ENCODE measurements at regions not wholly inside any gene's neighbourhood (a gene's known extent, or its start where the extent isn't known, plus 50 kb on each side); places are given as distances from the start of the nearest gene placed in this dataset.

GRCh38 chr13:87894059-87894458, 222.9 kb downstream of the SLITRK5 start:
- Histone ChIP-seq H3K4me3 (ENCODE audit: insufficient read depth, low read depth, low read length, poor library complexity, severe bottlenecking) (no peak overlapping the region), H3K4me1 (ENCODE audit: control insufficient read depth, insufficient read depth, low read length, poor library complexity, severe bottlenecking) (no peaks in the 10 kb centered on the region), H3K9me3 (ENCODE audit: control insufficient read depth, low read length) (no peaks in the 10 kb centered on the region), H3K27me3 (replicated peaks; ENCODE audit: control insufficient read depth, insufficient read depth, low read length, poor library complexity, severe bottlenecking) (no peaks in the 10 kb centered on the region), H3K36me3 (ENCODE audit: control insufficient read depth, insufficient read depth, low read length) (no peaks in the 10 kb centered on the region), H3K27ac (ENCODE audit: insufficient read depth, low read length, poor library complexity, severe bottlenecking) (no peak overlapping the region)
- no peak for DNase-seq

- H3K4me1 ChIP-seq (ENCODE audit: control insufficient read depth, insufficient read depth, low read length, poor library complexity, severe bottlenecking): no peaks in the 10 kb centered on the region
- no peak for DNase-seq
Measured at GRCh38 chr13:87903553-87903952, 232.4 kb downstream of the SLITRK5 start.

GRCh38 chr13:87906411-87906810, 235.2 kb downstream of the SLITRK5 start:
- Histone ChIP-seq H3K27ac (ENCODE audit: insufficient read depth, low read length, poor library complexity, severe bottlenecking) (no peak overlapping the region), H3K4me1 (ENCODE audit: control insufficient read depth, insufficient read depth, low read length, poor library complexity, severe bottlenecking) (no peaks in the 10 kb centered on the region), H3K27me3 (replicated peaks; ENCODE audit: control insufficient read depth, insufficient read depth, low read length, poor library complexity, severe bottlenecking) (no peaks in the 10 kb centered on the region), H3K4me3 (ENCODE audit: insufficient read depth, low read depth, low read length, poor library complexity, severe bottlenecking) (no peak overlapping the region), H3K9me3 (ENCODE audit: control insufficient read depth, low read length) (no peaks in the 10 kb centered on the region), H3K36me3 (ENCODE audit: control insufficient read depth, insufficient read depth, low read length) (no peaks in the 10 kb centered on the region)
- DNase-seq: no peak

More at GRCh38 chr13:87903553-87903952, 232.4 kb downstream of the SLITRK5 start:
- H3K27me3 ChIP-seq (replicated peaks; ENCODE audit: control insufficient read depth, insufficient read depth, low read length, poor library complexity, severe bottlenecking): no peaks in the 10 kb centered on the region
- H3K9me3 ChIP-seq (ENCODE audit: control insufficient read depth, low read length): no peaks in the 10 kb centered on the region
- no peak overlapping the region for H3K27ac ChIP-seq (ENCODE audit: insufficient read depth, low read length, poor library complexity, severe bottlenecking)
- H3K36me3 ChIP-seq (ENCODE audit: control insufficient read depth, insufficient read depth, low read length): no peaks in the 10 kb centered on the region
- no peak overlapping the region for H3K4me3 ChIP-seq (ENCODE audit: insufficient read depth, low read depth, low read length, poor library complexity, severe bottlenecking)

- no peak for DNase-seq
- no peaks in the 10 kb centered on the region for H3K36me3 ChIP-seq (ENCODE audit: control insufficient read depth, insufficient read depth, low read length)
- H3K9me3 ChIP-seq (ENCODE audit: control insufficient read depth, low read length): no peaks in the 10 kb centered on the region
- H3K27me3 ChIP-seq (replicated peaks; ENCODE audit: control insufficient read depth, insufficient read depth, low read length, poor library complexity, severe bottlenecking): no peaks in the 10 kb centered on the region
- H3K4me3 ChIP-seq (ENCODE audit: insufficient read depth, low read depth, low read length, poor library complexity, severe bottlenecking): no peak overlapping the region
- H3K27ac ChIP-seq (ENCODE audit: insufficient read depth, low read length, poor library complexity, severe bottlenecking): no peak overlapping the region
- H3K4me1 ChIP-seq (ENCODE audit: control insufficient read depth, insufficient read depth, low read length, poor library complexity, severe bottlenecking): no peaks in the 10 kb centered on the region
Measured at GRCh38 chr13:87907202-87907601, 236.0 kb downstream of the SLITRK5 start.

- H3K27ac ChIP-seq (ENCODE audit: insufficient read depth, low read length, poor library complexity, severe bottlenecking): no peak overlapping the region
Measured at GRCh38 chr13:87919956-87920355, 248.8 kb downstream of the SLITRK5 start.

GRCh38 chr13:87923753-87924152, 252.6 kb downstream of the SLITRK5 start:
- H3K36me3 ChIP-seq (ENCODE audit: control insufficient read depth, insufficient read depth, low read length): no peaks in the 10 kb centered on the region
- no peaks in the 10 kb centered on the region for H3K4me1 ChIP-seq (ENCODE audit: control insufficient read depth, insufficient read depth, low read length, poor library complexity, severe bottlenecking)
- no peak for DNase-seq
- H3K27ac ChIP-seq (ENCODE audit: insufficient read depth, low read length, poor library complexity, severe bottlenecking): no peak overlapping the region
- H3K27me3 ChIP-seq (replicated peaks; ENCODE audit: control insufficient read depth, insufficient read depth, low read length, poor library complexity, severe bottlenecking): no peaks in the 10 kb centered on the region
- H3K4me3 ChIP-seq (ENCODE audit: insufficient read depth, low read depth, low read length, poor library complexity, severe bottlenecking): no peak overlapping the region
- no peaks in the 10 kb centered on the region for H3K9me3 ChIP-seq (ENCODE audit: control insufficient read depth, low read length)

More at GRCh38 chr13:87919956-87920355, 248.8 kb downstream of the SLITRK5 start:
- Histone ChIP-seq H3K4me3 (ENCODE audit: insufficient read depth, low read depth, low read length, poor library complexity, severe bottlenecking) (no peak overlapping the region), H3K9me3 (ENCODE audit: control insufficient read depth, low read length) (no peaks in the 10 kb centered on the region), H3K36me3 (ENCODE audit: control insufficient read depth, insufficient read depth, low read length) (no peaks in the 10 kb centered on the region), H3K4me1 (ENCODE audit: control insufficient read depth, insufficient read depth, low read length, poor library complexity, severe bottlenecking) (no peaks in the 10 kb centered on the region), H3K27me3 (replicated peaks; ENCODE audit: control insufficient read depth, insufficient read depth, low read length, poor library complexity, severe bottlenecking) (no peaks in the 10 kb centered on the region)
- DNase-seq: no peak

- no peak for DNase-seq
- no peak overlapping the region for H3K27ac ChIP-seq (ENCODE audit: insufficient read depth, low read length, poor library complexity, severe bottlenecking)
- no peaks in the 10 kb centered on the region for H3K4me1 ChIP-seq (ENCODE audit: control insufficient read depth, insufficient read depth, low read length, poor library complexity, severe bottlenecking)
- H3K4me3 ChIP-seq (ENCODE audit: insufficient read depth, low read depth, low read length, poor library complexity, severe bottlenecking): no peak overlapping the region
- no peaks in the 10 kb centered on the region for H3K36me3 ChIP-seq (ENCODE audit: control insufficient read depth, insufficient read depth, low read length)
- H3K9me3 ChIP-seq (ENCODE audit: control insufficient read depth, low read length): no peaks in the 10 kb centered on the region
- no peaks in the 10 kb centered on the region for H3K27me3 ChIP-seq (replicated peaks; ENCODE audit: control insufficient read depth, insufficient read depth, low read length, poor library complexity, severe bottlenecking)
Measured at GRCh38 chr13:87925006-87925405, 253.8 kb downstream of the SLITRK5 start.

- Histone ChIP-seq H3K36me3 (ENCODE audit: control insufficient read depth, insufficient read depth, low read length) (no peaks in the 10 kb centered on the region), H3K4me1 (ENCODE audit: control insufficient read depth, insufficient read depth, low read length, poor library complexity, severe bottlenecking) (no peaks in the 10 kb centered on the region), H3K4me3 (ENCODE audit: insufficient read depth, low read depth, low read length, poor library complexity, severe bottlenecking) (no peak overlapping the region), H3K27me3 (replicated peaks; ENCODE audit: control insufficient read depth, insufficient read depth, low read length, poor library complexity, severe bottlenecking) (no peaks in the 10 kb centered on the region), H3K9me3 (ENCODE audit: control insufficient read depth, low read length) (no peaks in the 10 kb centered on the region), H3K27ac (ENCODE audit: insufficient read depth, low read length, poor library complexity, severe bottlenecking) (no peak overlapping the region)
- DNase-seq: no peak
Measured at GRCh38 chr13:87940776-87941175, 269.6 kb downstream of the SLITRK5 start.

- DNase-seq: no peak
- Histone ChIP-seq H3K4me3 (ENCODE audit: insufficient read depth, low read depth, low read length, poor library complexity, severe bottlenecking) (no peak overlapping the region), H3K4me1 (ENCODE audit: control insufficient read depth, insufficient read depth, low read length, poor library complexity, severe bottlenecking) (no peaks in the 10 kb centered on the region), H3K36me3 (ENCODE audit: control insufficient read depth, insufficient read depth, low read length) (no peaks in the 10 kb centered on the region), H3K27me3 (replicated peaks; ENCODE audit: control insufficient read depth, insufficient read depth, low read length, poor library complexity, severe bottlenecking) (no peaks in the 10 kb centered on the region), H3K9me3 (ENCODE audit: control insufficient read depth, low read length) (no peaks in the 10 kb centered on the region), H3K27ac (ENCODE audit: insufficient read depth, low read length, poor library complexity, severe bottlenecking) (no peak overlapping the region)
Measured at GRCh38 chr13:87941226-87941625, 270.1 kb downstream of the SLITRK5 start.

GRCh38 chr13:87942205-87942604, 271.0 kb downstream of the SLITRK5 start:
- Histone ChIP-seq H3K4me1 (ENCODE audit: control insufficient read depth, insufficient read depth, low read length, poor library complexity, severe bottlenecking) (no peaks in the 10 kb centered on the region), H3K27me3 (replicated peaks; ENCODE audit: control insufficient read depth, insufficient read depth, low read length, poor library complexity, severe bottlenecking) (no peaks in the 10 kb centered on the region), H3K36me3 (ENCODE audit: control insufficient read depth, insufficient read depth, low read length) (no peaks in the 10 kb centered on the region), H3K9me3 (ENCODE audit: control insufficient read depth, low read length) (no peaks in the 10 kb centered on the region), H3K27ac (ENCODE audit: insufficient read depth, low read length, poor library complexity, severe bottlenecking) (no peak overlapping the region), H3K4me3 (ENCODE audit: insufficient read depth, low read depth, low read length, poor library complexity, severe bottlenecking) (no peak overlapping the region)
- DNase-seq: no peak

GRCh38 chr13:87944038-87944437, 272.9 kb downstream of the SLITRK5 start:
- no peaks in the 10 kb centered on the region for H3K27me3 ChIP-seq (replicated peaks; ENCODE audit: control insufficient read depth, insufficient read depth, low read length, poor library complexity, severe bottlenecking)
- H3K27ac ChIP-seq (ENCODE audit: insufficient read depth, low read length, poor library complexity, severe bottlenecking): no peak overlapping the region
- no peak overlapping the region for H3K4me3 ChIP-seq (ENCODE audit: insufficient read depth, low read depth, low read length, poor library complexity, severe bottlenecking)
- no peaks in the 10 kb centered on the region for H3K9me3 ChIP-seq (ENCODE audit: control insufficient read depth, low read length)
- no peaks in the 10 kb centered on the region for H3K4me1 ChIP-seq (ENCODE audit: control insufficient read depth, insufficient read depth, low read length, poor library complexity, severe bottlenecking)
- no peak for DNase-seq
- no peaks in the 10 kb centered on the region for H3K36me3 ChIP-seq (ENCODE audit: control insufficient read depth, insufficient read depth, low read length)

Data from effector memory CD4-positive, alpha-beta T cell (primary cell).